ENCODE measurements at regions not wholly inside any gene's neighbourhood (a gene's known extent, or its start where the extent isn't known, plus 50 kb on each side); places are given as distances from the start of the nearest gene placed in this dataset.

DNA sequence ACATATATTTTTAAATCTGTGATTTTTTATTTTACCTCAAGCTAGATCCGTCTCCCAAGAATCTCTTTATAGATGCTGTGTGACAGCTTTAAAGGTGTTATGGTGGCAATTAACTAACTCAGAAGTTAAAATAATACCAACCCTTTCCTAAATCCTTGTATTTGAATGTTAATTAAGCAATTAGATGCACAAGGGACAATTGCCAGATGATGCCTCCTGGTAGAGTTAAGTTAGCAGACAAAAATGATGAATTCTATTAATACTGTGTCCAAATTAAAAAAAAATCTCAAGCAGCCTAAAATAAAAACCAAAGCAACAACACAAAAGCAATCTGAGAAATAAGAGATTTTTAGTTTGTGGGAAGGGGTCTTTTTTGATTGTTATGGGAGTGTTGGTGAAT is 78.9 kb downstream of the FANCF start:
- Histone ChIP-seq H3K27me3 (ENCODE audit: insufficient read depth, low read depth, low read length) (no peaks in the 10 kb centered on the region), H2AFZ (ENCODE audit: low read depth, low read length) (no peak overlapping the region), H4K20me1 (ENCODE audit: insufficient read depth) (no peaks in the 10 kb centered on the region), H3K9ac (ENCODE audit: low read length) (no peak overlapping the region), H3K9me2 (ENCODE audit: insufficient read depth, low read length) (no peaks in the 10 kb centered on the region), H3F3A (ENCODE audit: insufficient read depth, low read length, poor library complexity, severe bottlenecking) (no peaks in the 10 kb centered on the region), H3K36me3 (ENCODE audit: insufficient read depth, low read length) (no peaks in the 10 kb centered on the region), H3K4me3 (ENCODE audit: low read length) (no peak overlapping the region), H3K9me3 (ENCODE audit: low read length) (no peaks in the 10 kb centered on the region), H3K4me2 (ENCODE audit: low read length) (no peak overlapping the region), H3K27ac (ENCODE audit: low read length) (no peak overlapping the region), H3K79me2 (replicated peaks; ENCODE audit: insufficient read depth, low read length) (no peaks in the 10 kb centered on the region)
- TF ChIP-seq POLR2AphosphoS5 (IDR thresholded peaks at IDR 0.05) (no peak), RAD21 (conservative IDR thresholded peaks at IDR 0.05) (no peak), MXI1 (conservative IDR thresholded peaks at IDR 0.05; ENCODE audit: poor library complexity, severe bottlenecking) (no peak), EP300 (conservative IDR thresholded peaks at IDR 0.05; ENCODE audit: poor library complexity, severe bottlenecking) (no peak), TAF1 (IDR thresholded peaks at IDR 0.05; ENCODE audit: low read depth) (no peak), EZH2 (IDR thresholded peaks at IDR 0.05; ENCODE audit: borderline replicate concordance, insufficient read depth, low read length, poor library complexity, severe bottlenecking) (no peak), SMC3 (conservative IDR thresholded peaks at IDR 0.05; ENCODE audit: poor library complexity) (no peak), CTCF (IDR thresholded peaks at IDR 0.05; ENCODE audit: poor library complexity, severe bottlenecking) (no peak)

- Histone ChIP-seq H3K4me3 (ENCODE audit: low read length) (no peak overlapping the region), H3F3A (ENCODE audit: insufficient read depth, low read length, poor library complexity, severe bottlenecking) (no peaks in the 10 kb centered on the region), H3K9me2 (ENCODE audit: insufficient read depth, low read length) (no peaks in the 10 kb centered on the region), H3K79me2 (replicated peaks; ENCODE audit: insufficient read depth, low read length) (no peaks in the 10 kb centered on the region), H3K27ac (ENCODE audit: low read length) (no peak overlapping the region), H3K9me3 (ENCODE audit: low read length) (no peaks in the 10 kb centered on the region), H3K4me2 (ENCODE audit: low read length) (no peak overlapping the region), H3K36me3 (ENCODE audit: insufficient read depth, low read length) (no peaks in the 10 kb centered on the region), H3K27me3 (ENCODE audit: insufficient read depth, low read depth, low read length) (no peaks in the 10 kb centered on the region), H2AFZ (ENCODE audit: low read depth, low read length) (no peak overlapping the region), H4K20me1 (ENCODE audit: insufficient read depth) (no peaks in the 10 kb centered on the region), H3K9ac (ENCODE audit: low read length) (no peak overlapping the region)
- no peak for TF ChIP-seq MXI1 (conservative IDR thresholded peaks at IDR 0.05; ENCODE audit: poor library complexity, severe bottlenecking)
- TF ChIP-seq EZH2 (IDR thresholded peaks at IDR 0.05; ENCODE audit: borderline replicate concordance, insufficient read depth, low read length, poor library complexity, severe bottlenecking), result no peak
- no peak for TF ChIP-seq EP300 (conservative IDR thresholded peaks at IDR 0.05; ENCODE audit: poor library complexity, severe bottlenecking)
- TF ChIP-seq REST (IDR thresholded peaks at IDR 0.05; ENCODE audit: borderline replicate concordance), result no peak
- no peak for TF ChIP-seq RAD21 (conservative IDR thresholded peaks at IDR 0.05)
- TF ChIP-seq CTCF (IDR thresholded peaks at IDR 0.05; ENCODE audit: poor library complexity, severe bottlenecking), result no peak
- TF ChIP-seq POLR2AphosphoS5 (IDR thresholded peaks at IDR 0.05), result no peak
- no peak for TF ChIP-seq TAF1 (IDR thresholded peaks at IDR 0.05; ENCODE audit: low read depth)
- TF ChIP-seq SMC3 (conservative IDR thresholded peaks at IDR 0.05; ENCODE audit: poor library complexity), result no peak
Observed at GRCh38 chr11:22543261-22543660, 82.4 kb downstream of the FANCF start.

Data from neural cell (in vitro differentiated cells).